B cell (primary cell): ENCODE measurements at regions not wholly inside any gene's neighbourhood (a gene's known extent, or its start where the extent isn't known, plus 50 kb on each side); places are given as distances from the start of the nearest gene placed in this dataset.

ENCODE experiments used
- ATAC-seq: fragments of 200-7000 bp; cut with Tn5 transposase; one replicate; pipeline ENCODE4 v1.10.0; 2021; ENCODE audit warnings: low read depth, mild to moderate bottlenecking, moderate number of reproducible peaks, moderate library complexity
- CTCF ChIA-PET: fragments of 350-600 bp; sonication (Branson Sonifier 250); formaldehyde crosslinking; loops from one replicate; lab custom pipeline; 2021; ENCODE audit warnings: antibody characterized with exemption, inconsistent platforms; lab: Charles Lee
- POLR2A ChIA-PET: fragments of 350-600 bp; sonication (Branson Sonifier 250); formaldehyde crosslinking; loops from one replicate; lab custom pipeline; 2021; ENCODE audit warnings: antibody characterized with exemption; lab: Charles Lee
- DNase-seq: peaks from one replicate; pipeline ENCODE4 v3.0.0; 2013
- H2AFZ ChIP-seq: 2 replicates; pipeline ENCODE4 v1.6.1; 2012; ENCODE audit warnings: mild to moderate bottlenecking, low read depth, low read length; ENCODE audit not compliant: insufficient read depth, poor library complexity, severe bottlenecking
- H3K27ac ChIP-seq, 2 donors: 1 replicate in 1 of 2; 2 replicates in 1 of 2; pipeline ENCODE4 v1.5.1; 2012 to 2013; ENCODE audit warnings: low read length in 2 of 2, mild to moderate bottlenecking in 2 of 2, moderate library complexity in 1 of 2
- H3K27me3 ChIP-seq, 4 experiments: fragments of 200-600 bp in 1 of 4; sonication (generic) in 1 of 4; replicated peaks in 1 of 4; 1 replicate in 2 of 4; 2 replicates in 2 of 4; pipeline versions ENCODE4 v1.6.1 to v1.7.0; 2013 to 2016; ENCODE audit warnings: low read length in 3 of 4, mild to moderate bottlenecking in 2 of 4, mixed read lengths in 1 of 4, moderate library complexity in 1 of 4; ENCODE audit not compliant: insufficient read depth in 4 of 4, control insufficient read depth in 3 of 4; ENCODE audit errors: control extremely low read depth in 1 of 4
- H3K36me3 ChIP-seq, 2 experiments: replicated peaks in 1 of 2; 1 replicate in 1 of 2; 2 replicates in 1 of 2; pipeline versions ENCODE4 v1.6.1 to v1.7.1; 2013; ENCODE audit warnings: low read length in 1 of 2; ENCODE audit not compliant: insufficient read depth in 2 of 2, control insufficient read depth in 1 of 2; ENCODE audit errors: control extremely low read depth in 1 of 2, extremely low read depth in 1 of 2
- H3K4me1 ChIP-seq, 2 donors: fragments of 200-600 bp in 1 of 2; sonication (generic) in 1 of 2; 1 replicate in 1 of 2; 2 replicates in 1 of 2; pipeline versions ENCODE4 v1.5.1 to v1.6.1; 2013 to 2017; ENCODE audit warnings: low read length in 2 of 2; ENCODE audit not compliant: control insufficient read depth in 2 of 2, insufficient read depth in 2 of 2
- H3K4me2 ChIP-seq: replicated peaks from 2 replicates; pipeline ENCODE3; 2012; ENCODE audit warnings: mild to moderate bottlenecking, low read depth, low read length; ENCODE audit not compliant: poor library complexity, severe bottlenecking
- H3K4me3 ChIP-seq, 5 experiments: fragments of 200-600 bp in 1 of 5; sonication (generic) in 1 of 5; 1 replicate in 3 of 5; 2 replicates in 2 of 5; pipeline versions ENCODE4 v1.5.1 to v1.7.0; 2011 to 2016; ENCODE audit warnings: low read length in 4 of 5, mild to moderate bottlenecking in 4 of 5, low read depth in 2 of 5, control low read depth in 1 of 5, moderate library complexity in 1 of 5; ENCODE audit not compliant: insufficient read depth in 1 of 5; ENCODE audit errors: control extremely low read depth in 1 of 5, extremely low read depth in 1 of 5
- H3K79me2 ChIP-seq: fragments of 200-600 bp; sonication (generic); one replicate; pipeline ENCODE4 v1.6.0; 2016; ENCODE audit warnings: low read length; ENCODE audit not compliant: control insufficient read depth, insufficient read depth
- H3K9ac ChIP-seq: fragments of 200-600 bp; sonication (generic); 2 replicates; pipeline ENCODE4 v1.6.1; 2017; ENCODE audit warnings: mild to moderate bottlenecking, low read length, moderate library complexity
- H3K9me3 ChIP-seq, 3 donors: one replicate each; pipeline versions ENCODE4 v1.6.1 to v1.7.1; 2013; ENCODE audit warnings: low read length in 2 of 3; ENCODE audit not compliant: control insufficient read depth in 2 of 3, insufficient read depth in 1 of 3; ENCODE audit errors: control extremely low read depth in 1 of 3
- H4K20me1 ChIP-seq: 2 replicates; pipeline ENCODE4 v1.6.0; 2012; ENCODE audit warnings: mild to moderate bottlenecking, low read length; ENCODE audit not compliant: insufficient read depth, control insufficient read depth, poor library complexity, severe bottlenecking
- H3K27ac Mint-ChIP-seq: one replicate; pipeline ENCODE4 v1.8.0; 2021; ENCODE audit warnings: mixed read lengths
- H3K27me3 Mint-ChIP-seq: one replicate; pipeline ENCODE4 v1.8.0; 2021; ENCODE audit warnings: mixed read lengths
- H3K4me1 Mint-ChIP-seq: one replicate; pipeline ENCODE4 v1.8.0; 2021; ENCODE audit warnings: mixed read lengths
- H3K4me3 Mint-ChIP-seq: one replicate; pipeline ENCODE4 v1.8.0; 2021; ENCODE audit warnings: mixed read lengths
- H3K9me3 Mint-ChIP-seq: one replicate; pipeline ENCODE4 v1.8.0; 2022; ENCODE audit warnings: mixed read lengths; ENCODE audit not compliant: insufficient read depth
- CTCF ChIP-seq: fragments of 200-600 bp; IDR thresholded peaks from one replicate; pipeline ENCODE4 v1.8.0; 2022; ENCODE audit warnings: antibody characterized with exemption, mild to moderate bottlenecking
- EZH2 ChIP-seq: IDR thresholded peaks from 2 replicates; pipeline ENCODE4 v1.6.1; 2012; ENCODE audit warnings: borderline replicate concordance, low read depth, mild to moderate bottlenecking, moderate library complexity, low read length; ENCODE audit not compliant: insufficient read depth, poor library complexity, severe bottlenecking
- WGBS: methylation state at CpG from one replicate; pipeline ENCODE4 v1.1.5; 2013; ENCODE audit warnings: missing lambda C conversion rate; ENCODE audit not compliant: insufficient coverage; 5-methylcytosine and 5-hydroxymethylcytosine counted together
- intact Hi-C: fragments of 100-400 bp; cut with micrococcal nuclease; formaldehyde crosslinking; loops from one replicate; pipeline ENCODE4 v1.10.0; 2022

GRCh38 chr14:38350102-38350501 is 94.2 kb upstream of the CLEC14A start:
- no peaks in the 10 kb centered on the region for H3K79me2 ChIP-seq
- no peak for TF ChIP-seq CTCF
- no peak for TF ChIP-seq EZH2
- no peaks in the 10 kb centered on the region for H3K36me3 ChIP-seq
- no peaks in the 10 kb centered on the region for H3K27me3 ChIP-seq
- intact Hi-C loops = no loop called here
- Mint-ChIP-seq H3K9me3 (peaks cover 3% of the 10 kb centered on the region), H3K4me3 (no peak overlapping the region), H3K27ac (no peak overlapping the region), H3K4me1 (no peaks in the 10 kb centered on the region), H3K27me3 (no peaks in the 10 kb centered on the region)
- no peak overlapping the region for H3K9ac ChIP-seq
- H2AFZ ChIP-seq = no peak overlapping the region
- no peak overlapping the region for H3K4me2 ChIP-seq
- no peak overlapping the region for H3K4me3 ChIP-seq
- H3K4me1 ChIP-seq = no peaks in the 10 kb centered on the region
- no CpG with 5 or more reads among the region's 1 CpG for WGBS
- POLR2A ChIA-PET = no interaction called here
- no peak for DNase-seq
- no peak for ATAC-seq
- no peaks in the 10 kb centered on the region for H4K20me1 ChIP-seq
- H3K27ac ChIP-seq = no peak overlapping the region
- CTCF ChIA-PET = no interaction called here
- H3K9me3 ChIP-seq = peaks cover 0 to under 1% (median 0%) of the 10 kb centered on the region in 3 donors

GRCh38 chr14:38342803-38343202 is 86.9 kb upstream of the CLEC14A start:
- H3K4me3 Mint-ChIP-seq = no peak overlapping the region
- H3K27me3 ChIP-seq = no peaks in the 10 kb centered on the region
- H3K27ac Mint-ChIP-seq = no peak overlapping the region
- POLR2A ChIA-PET = no interaction called here
- CTCF ChIA-PET = no interaction called here
- no peaks in the 10 kb centered on the region for H3K4me1 Mint-ChIP-seq
- ATAC-seq (no peak), DNase-seq (no peak)
- H3K79me2 ChIP-seq = no peaks in the 10 kb centered on the region
- TF ChIP-seq EZH2 (no peak), CTCF (no peak)
- H4K20me1 ChIP-seq = no peaks in the 10 kb centered on the region
- H3K9me3 Mint-ChIP-seq = no peaks in the 10 kb centered on the region
- H3K9me3 ChIP-seq = peaks cover 0 to 6% (median 0%) of the 10 kb centered on the region in 3 donors
- H3K27ac ChIP-seq = no peak overlapping the region
- H3K4me2 ChIP-seq = no peak overlapping the region
- no peaks in the 10 kb centered on the region for H3K4me1 ChIP-seq
- H3K9ac ChIP-seq = no peak overlapping the region
- H3K36me3 ChIP-seq = no peaks in the 10 kb centered on the region
- intact Hi-C loops = no loop called here
- no peak overlapping the region for H3K4me3 ChIP-seq
- H3K27me3 Mint-ChIP-seq = no peaks in the 10 kb centered on the region
- no peak overlapping the region for H2AFZ ChIP-seq
